ENCODE measurements at regions not wholly inside any gene's neighbourhood (a gene's known extent, or its start where the extent isn't known, plus 50 kb on each side); places are given as distances from the start of the nearest gene placed in this dataset.

DNA sequence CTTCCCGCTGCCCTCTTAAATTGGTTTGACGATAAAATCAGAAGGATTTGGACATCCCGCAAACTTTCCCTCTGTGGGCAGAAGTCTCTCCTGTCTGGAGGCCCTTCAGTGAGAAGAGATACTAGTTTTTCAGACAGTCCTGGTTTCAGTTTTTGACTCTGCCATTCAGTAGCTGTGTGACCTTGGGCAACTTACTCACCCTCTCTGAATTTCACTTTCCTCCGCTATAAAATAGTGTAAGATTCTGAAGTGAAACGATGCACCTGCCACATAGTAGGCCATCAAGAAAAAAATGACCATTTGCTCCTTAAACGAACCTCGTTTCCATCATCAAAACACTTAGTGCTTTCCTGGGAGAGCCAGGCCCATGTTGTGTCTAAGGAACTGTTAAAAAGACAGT, 97.2 kb downstream of the LINC00237 start:
- no peak for DNase-seq
- no peaks in the 10 kb centered on the region for H3K79me2 ChIP-seq (ENCODE audit: low read length)
- H3K4me1 ChIP-seq (ENCODE audit: low read length) = no peaks in the 10 kb centered on the region
- H3K9me3 ChIP-seq (ENCODE audit: low read length) = no peaks in the 10 kb centered on the region
- H3K9me2 ChIP-seq (replicated peaks; ENCODE audit: insufficient read depth, low read length) = no peaks in the 10 kb centered on the region
- no peak overlapping the region for H3K27ac ChIP-seq (ENCODE audit: low read length)
- no peak overlapping the region for H3K4me3 ChIP-seq (ENCODE audit: low read length)
- no peaks in the 10 kb centered on the region for H3K36me3 ChIP-seq (ENCODE audit: insufficient read depth, low read length)
- no peak overlapping the region for H3K4me2 ChIP-seq (ENCODE audit: low read depth, low read length, poor library complexity, severe bottlenecking)
- no peaks in the 10 kb centered on the region for H3K27me3 ChIP-seq (ENCODE audit: low read length)
- no peaks in the 10 kb centered on the region for H4K20me1 ChIP-seq (ENCODE audit: insufficient read depth, low read depth, low read length)
- no peak overlapping the region for H3K9ac ChIP-seq (ENCODE audit: low read length)
- H2AFZ ChIP-seq (ENCODE audit: low read length) = no peak overlapping the region

- Histone ChIP-seq H3K9me3 (ENCODE audit: low read length) (no peaks in the 10 kb centered on the region), H3K79me2 (ENCODE audit: low read length) (no peaks in the 10 kb centered on the region), H3K9me2 (replicated peaks; ENCODE audit: insufficient read depth, low read length) (no peaks in the 10 kb centered on the region), H3K27me3 (ENCODE audit: low read length) (no peaks in the 10 kb centered on the region), H2AFZ (ENCODE audit: low read length) (no peak overlapping the region), H4K20me1 (ENCODE audit: insufficient read depth, low read depth, low read length) (no peaks in the 10 kb centered on the region), H3K4me1 (ENCODE audit: low read length) (no peaks in the 10 kb centered on the region), H3K36me3 (ENCODE audit: insufficient read depth, low read length) (no peaks in the 10 kb centered on the region), H3K4me3 (ENCODE audit: low read length) (no peak overlapping the region), H3K27ac (ENCODE audit: low read length) (no peak overlapping the region), H3K9ac (ENCODE audit: low read length) (no peak overlapping the region), H3K4me2 (ENCODE audit: low read depth, low read length, poor library complexity, severe bottlenecking) (no peak overlapping the region)
- DNase-seq = no peak
Observed at GRCh38 chr20:21006611-21007010, 99.5 kb downstream of the LINC00237 start.

DNA sequence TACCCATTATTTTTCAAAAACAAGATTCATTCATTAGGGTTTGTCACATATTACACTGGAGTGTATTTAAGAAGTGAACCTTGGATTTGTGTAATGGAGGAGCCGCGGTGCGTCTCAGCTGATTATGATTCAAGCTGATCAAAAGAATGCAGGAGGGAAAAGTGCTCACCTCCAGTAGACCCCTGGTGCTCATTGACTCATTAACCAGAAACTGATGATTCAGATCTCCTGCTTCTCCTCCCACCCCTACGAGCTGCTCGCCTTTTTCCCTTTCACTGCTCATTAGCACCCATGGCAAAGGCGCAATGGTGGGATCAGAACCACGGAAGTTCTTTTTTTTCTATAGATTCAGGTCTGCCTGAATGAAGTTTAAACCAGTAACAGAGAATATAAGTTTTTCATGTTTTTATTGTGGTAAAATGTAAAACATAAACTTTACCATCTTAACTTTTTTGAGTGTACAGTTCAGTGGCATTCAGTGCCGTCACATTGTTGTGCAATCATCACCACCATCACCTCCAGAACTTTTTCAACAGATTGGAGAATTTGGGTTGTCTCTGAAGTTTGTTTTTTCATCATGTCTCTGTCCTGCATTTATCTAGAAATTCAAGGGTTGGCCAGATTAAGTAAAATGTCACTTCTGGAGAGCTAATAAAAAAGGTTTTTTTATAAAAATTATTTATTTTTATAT, 101.6 kb downstream of the LINC00237 start:
- no peaks in the 10 kb centered on the region for H3K36me3 ChIP-seq (ENCODE audit: insufficient read depth, low read length)
- no peak overlapping the region for H3K9ac ChIP-seq (ENCODE audit: low read length)
- H3K27me3 ChIP-seq (ENCODE audit: low read length) = no peaks in the 10 kb centered on the region
- H4K20me1 ChIP-seq (ENCODE audit: insufficient read depth, low read depth, low read length) = no peaks in the 10 kb centered on the region
- no peak overlapping the region for H3K4me2 ChIP-seq (ENCODE audit: low read depth, low read length, poor library complexity, severe bottlenecking)
- no peak overlapping the region for H3K27ac ChIP-seq (ENCODE audit: low read length)
- no peaks in the 10 kb centered on the region for H3K79me2 ChIP-seq (ENCODE audit: low read length)
- H2AFZ ChIP-seq (ENCODE audit: low read length) = no peak overlapping the region
- no peak overlapping the region for H3K4me3 ChIP-seq (ENCODE audit: low read length)
- no peaks in the 10 kb centered on the region for H3K9me3 ChIP-seq (ENCODE audit: low read length)
- no peaks in the 10 kb centered on the region for H3K4me1 ChIP-seq (ENCODE audit: low read length)
- no peak for DNase-seq
- no peaks in the 10 kb centered on the region for H3K9me2 ChIP-seq (replicated peaks; ENCODE audit: insufficient read depth, low read length)

DNA sequence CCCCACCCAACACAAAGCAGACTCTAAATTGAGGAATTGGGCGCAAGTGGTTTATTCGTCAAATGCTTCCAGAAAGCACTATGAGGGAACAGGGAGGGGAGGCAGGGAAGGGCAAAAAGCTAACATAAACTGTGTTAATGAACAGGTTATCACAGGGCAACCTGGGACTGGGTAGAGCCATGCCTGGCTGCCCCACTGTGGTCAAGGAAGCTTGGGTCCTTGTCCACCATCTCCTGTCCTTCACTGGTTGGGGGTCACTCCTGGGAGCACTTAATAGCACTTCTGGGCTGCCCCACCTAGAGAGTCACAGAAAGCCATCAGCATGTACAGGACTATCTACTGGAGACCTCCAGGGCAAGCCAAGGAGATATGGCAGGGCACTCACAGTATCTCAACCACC, 102.3 kb downstream of the LINC00237 start:
- no peak overlapping the region for H3K27ac ChIP-seq (ENCODE audit: low read length)
- no peak overlapping the region for H2AFZ ChIP-seq (ENCODE audit: low read length)
- no peaks in the 10 kb centered on the region for H3K9me3 ChIP-seq (ENCODE audit: low read length)
- H3K36me3 ChIP-seq (ENCODE audit: insufficient read depth, low read length) = no peaks in the 10 kb centered on the region
- no peaks in the 10 kb centered on the region for H3K27me3 ChIP-seq (ENCODE audit: low read length)
- no peak overlapping the region for H3K4me2 ChIP-seq (ENCODE audit: low read depth, low read length, poor library complexity, severe bottlenecking)
- DNase-seq = no peak
- no peaks in the 10 kb centered on the region for H3K4me1 ChIP-seq (ENCODE audit: low read length)
- H3K9me2 ChIP-seq (replicated peaks; ENCODE audit: insufficient read depth, low read length) = no peaks in the 10 kb centered on the region
- H4K20me1 ChIP-seq (ENCODE audit: insufficient read depth, low read depth, low read length) = no peaks in the 10 kb centered on the region
- no peaks in the 10 kb centered on the region for H3K79me2 ChIP-seq (ENCODE audit: low read length)
- H3K9ac ChIP-seq (ENCODE audit: low read length) = no peak overlapping the region
- H3K4me3 ChIP-seq (ENCODE audit: low read length) = no peak overlapping the region

DNA sequence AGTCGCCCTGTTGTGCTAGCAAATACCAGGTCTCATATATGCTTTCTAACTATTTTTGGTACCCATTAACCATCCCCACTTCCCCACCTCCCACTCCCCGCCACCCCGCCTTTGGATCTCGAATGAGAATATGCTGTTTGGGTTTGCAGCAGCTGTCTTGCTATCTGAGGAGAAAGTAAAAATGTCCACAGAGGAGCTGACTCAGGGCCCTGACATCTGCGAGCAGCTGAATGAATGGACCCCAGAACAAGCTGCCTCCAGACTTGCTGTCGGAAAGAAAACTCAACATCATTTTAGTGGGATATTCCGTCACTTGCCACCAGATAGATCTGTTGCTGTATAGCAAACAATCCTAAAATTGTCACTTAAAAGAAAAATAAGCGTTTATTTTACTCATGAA, 103.7 kb downstream of the LINC00237 start:
- H3K79me2 ChIP-seq (ENCODE audit: low read length) = no peaks in the 10 kb centered on the region
- no peaks in the 10 kb centered on the region for H3K9me2 ChIP-seq (replicated peaks; ENCODE audit: insufficient read depth, low read length)
- H3K4me3 ChIP-seq (ENCODE audit: low read length) = no peak overlapping the region
- no peak overlapping the region for H3K4me2 ChIP-seq (ENCODE audit: low read depth, low read length, poor library complexity, severe bottlenecking)
- no peaks in the 10 kb centered on the region for H3K9me3 ChIP-seq (ENCODE audit: low read length)
- H3K27me3 ChIP-seq (ENCODE audit: low read length) = no peaks in the 10 kb centered on the region
- H3K4me1 ChIP-seq (ENCODE audit: low read length) = no peaks in the 10 kb centered on the region; the same call in 1 of the 2 replicates
- H2AFZ ChIP-seq (ENCODE audit: low read length) = no peak overlapping the region
- no peak for DNase-seq
- H3K27ac ChIP-seq (ENCODE audit: low read length) = no peak overlapping the region
- H4K20me1 ChIP-seq (ENCODE audit: insufficient read depth, low read depth, low read length) = no peaks in the 10 kb centered on the region
- H3K9ac ChIP-seq (ENCODE audit: low read length) = no peak overlapping the region
- H3K36me3 ChIP-seq (ENCODE audit: insufficient read depth, low read length) = no peaks in the 10 kb centered on the region

GRCh38 chr20:20993372-20993771, 112.8 kb downstream of the LINC00237 start:
- no peaks in the 10 kb centered on the region for H4K20me1 ChIP-seq (ENCODE audit: insufficient read depth, low read depth, low read length)
- H3K27me3 ChIP-seq (ENCODE audit: low read length) = no peaks in the 10 kb centered on the region
- H3K9ac ChIP-seq (ENCODE audit: low read length) = no peak overlapping the region
- H3K4me1 ChIP-seq (ENCODE audit: low read length) = no peaks in the 10 kb centered on the region; the same call in 1 of the 2 replicates
- H3K4me3 ChIP-seq (ENCODE audit: low read length) = no peak overlapping the region
- no peaks in the 10 kb centered on the region for H3K36me3 ChIP-seq (ENCODE audit: insufficient read depth, low read length)
- H2AFZ ChIP-seq (ENCODE audit: low read length) = no peak overlapping the region
- DNase-seq = no peak
- H3K9me3 ChIP-seq (ENCODE audit: low read length) = no peaks in the 10 kb centered on the region
- no peak overlapping the region for H3K27ac ChIP-seq (ENCODE audit: low read length)
- H3K9me2 ChIP-seq (replicated peaks; ENCODE audit: insufficient read depth, low read length) = no peaks in the 10 kb centered on the region
- no peak overlapping the region for H3K4me2 ChIP-seq (ENCODE audit: low read depth, low read length, poor library complexity, severe bottlenecking)
- no peaks in the 10 kb centered on the region for H3K79me2 ChIP-seq (ENCODE audit: low read length)

DNA sequence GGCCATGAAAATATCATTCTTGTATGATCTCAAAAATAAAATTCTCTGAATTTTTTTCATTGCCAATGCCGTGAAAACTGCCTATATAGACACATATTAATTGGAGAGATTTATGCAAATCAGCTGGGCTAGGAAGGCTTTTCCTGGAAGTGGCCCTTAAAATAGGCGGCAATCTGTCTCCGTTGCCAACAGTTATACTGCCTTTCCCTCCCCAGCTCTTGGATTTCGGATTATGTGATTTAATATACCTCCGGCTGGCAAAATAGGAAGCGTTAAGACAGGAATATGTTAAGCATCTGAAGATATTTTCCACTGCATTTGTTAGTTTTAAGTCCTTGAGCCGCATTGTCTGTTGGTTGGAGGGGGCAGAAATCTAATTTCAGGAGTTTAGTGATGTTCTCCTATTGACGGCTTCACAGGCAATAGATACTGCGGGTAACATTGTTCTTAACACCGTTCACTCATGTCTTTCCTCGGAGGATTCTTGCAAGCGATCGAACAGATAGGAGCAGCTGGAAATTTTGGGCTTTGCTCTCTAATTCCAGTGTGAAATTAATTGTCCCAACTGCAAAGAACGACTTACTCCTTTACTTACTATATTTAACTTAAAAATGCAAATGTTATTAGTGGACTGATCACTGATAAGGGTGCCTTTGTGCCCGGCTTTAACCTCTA, 113.3 kb downstream of the LINC00237 start:
- H2AFZ ChIP-seq (ENCODE audit: low read length) = no peak overlapping the region
- no peaks in the 10 kb centered on the region for H3K79me2 ChIP-seq (ENCODE audit: low read length)
- no peaks in the 10 kb centered on the region for H3K36me3 ChIP-seq (ENCODE audit: insufficient read depth, low read length)
- no peak for DNase-seq
- no peaks in the 10 kb centered on the region for H3K4me1 ChIP-seq (ENCODE audit: low read length)
- no peak overlapping the region for H3K4me3 ChIP-seq (ENCODE audit: low read length)
- H3K4me2 ChIP-seq (ENCODE audit: low read depth, low read length, poor library complexity, severe bottlenecking) = no peak overlapping the region
- H3K27me3 ChIP-seq (ENCODE audit: low read length) = no peaks in the 10 kb centered on the region
- no peaks in the 10 kb centered on the region for H3K9me2 ChIP-seq (replicated peaks; ENCODE audit: insufficient read depth, low read length)
- H4K20me1 ChIP-seq (ENCODE audit: insufficient read depth, low read depth, low read length) = no peaks in the 10 kb centered on the region
- H3K9ac ChIP-seq (ENCODE audit: low read length) = no peak overlapping the region
- no peak overlapping the region for H3K27ac ChIP-seq (ENCODE audit: low read length)
- H3K9me3 ChIP-seq (ENCODE audit: low read length) = no peaks in the 10 kb centered on the region

- H3K4me3 ChIP-seq (ENCODE audit: low read length) = no peak overlapping the region
- no peaks in the 10 kb centered on the region for H3K36me3 ChIP-seq (ENCODE audit: insufficient read depth, low read length)
- no peaks in the 10 kb centered on the region for H3K9me3 ChIP-seq (ENCODE audit: low read length)
- DNase-seq = no peak
- H3K9ac ChIP-seq (ENCODE audit: low read length) = no peak overlapping the region
- H3K4me1 ChIP-seq (ENCODE audit: low read length) = no peaks in the 10 kb centered on the region
- no peaks in the 10 kb centered on the region for H4K20me1 ChIP-seq (ENCODE audit: insufficient read depth, low read depth, low read length)
- H2AFZ ChIP-seq (ENCODE audit: low read length) = no peak overlapping the region
- no peaks in the 10 kb centered on the region for H3K79me2 ChIP-seq (ENCODE audit: low read length)
- H3K9me2 ChIP-seq (replicated peaks; ENCODE audit: insufficient read depth, low read length) = no peaks in the 10 kb centered on the region
- no peaks in the 10 kb centered on the region for H3K27me3 ChIP-seq (ENCODE audit: low read length)
- no peak overlapping the region for H3K27ac ChIP-seq (ENCODE audit: low read length)
- no peak overlapping the region for H3K4me2 ChIP-seq (ENCODE audit: low read depth, low read length, poor library complexity, severe bottlenecking)
Observed at GRCh38 chr20:20992277-20992676, 113.9 kb downstream of the LINC00237 start.

Data from Karpas-422 (cell line).